ENCODE measurements at regions not wholly inside any gene's neighbourhood (a gene's known extent, or its start where the extent isn't known, plus 50 kb on each side); places are given as distances from the start of the nearest gene placed in this dataset.

- Histone ChIP-seq H3K4me3 (replicated peaks in 1 of 3; ENCODE audit: insufficient read depth in 1 of 3, low read depth in 1 of 3, low read length in 3 of 3) (no peak overlapping the region), H3K36me3 (ENCODE audit: control insufficient read depth in 2 of 2, extremely low read depth in 1 of 2, insufficient read depth in 2 of 2, low read length in 2 of 2) (no peaks in the 10 kb centered on the region), H3K4me2 (ENCODE audit: insufficient read depth, low read length) (no peak overlapping the region), H3K9ac (replicated peaks; ENCODE audit: extremely low read depth, insufficient read depth, low read length) (no peak overlapping the region), H3K27me3 (ENCODE audit: control insufficient read depth in 2 of 2, insufficient read depth in 2 of 2, low read length in 2 of 2) (no peaks in the 10 kb centered on the region), H3K79me2 (ENCODE audit: control insufficient read depth, insufficient read depth, low read length) (no peaks in the 10 kb centered on the region), H3K9me1 (replicated peaks; ENCODE audit: control insufficient read depth, extremely low read depth, insufficient read depth, low read length) (no peaks in the 10 kb centered on the region), H4K20me1 (replicated peaks; ENCODE audit: control insufficient read depth, extremely low read depth, insufficient read depth, low read length) (no peaks in the 10 kb centered on the region), H3K9me3 (replicated peaks; ENCODE audit: control insufficient read depth, insufficient read depth, low read length) (peaks cover 9% of the 10 kb centered on the region), H2AFZ (ENCODE audit: low read depth, low read length) (no peak overlapping the region), H3K4me1 (ENCODE audit: control insufficient read depth, extremely low read depth, insufficient read depth, low read length) (no peaks in the 10 kb centered on the region), H3K27ac (ENCODE audit: insufficient read depth, low read depth, low read length) (no peak overlapping the region)
- dilution Hi-C loops (cut with MboI; ENCODE audit: extremely low pct_ligation_motif_present, low sequenced_read_pairs) = no loop called here
- no TSS peak for BruUV-seq (replicated peaks)
- POLR2A ChIA-PET = no interaction called here
- DNase-seq (ENCODE audit: low read depth, low spot score) (no peak), FAIRE-seq (no peak)
- intact Hi-C loops (cut with micrococcal nuclease) = no loop called here
- CTCF ChIA-PET = no interaction called here
- TF ChIP-seq EZH2 (IDR thresholded peaks at IDR 0.05; ENCODE audit: borderline replicate concordance, low read depth, low read length, severe bottlenecking) (no peak), FOS (IDR thresholded peaks at IDR 0.05; ENCODE audit: borderline replicate concordance, insufficient read depth, low read length) (no peak), MAX (IDR thresholded peaks at IDR 0.05; ENCODE audit: insufficient read depth, insufficient read length) (no peak), POLR2AphosphoS5 (IDR thresholded peaks at IDR 0.05; ENCODE audit: insufficient read depth, low read depth, low read length) (no peak), POLR2A (IDR thresholded peaks at IDR 0.05; ENCODE audit: low read depth, low read length) (no peak), CTCF (IDR thresholded peaks at IDR 0.05; ENCODE audit: extremely low read depth in 1 of 2, insufficient read depth in 1 of 2, low read depth in 1 of 2, low read length in 2 of 2) (no peak), JUN (IDR thresholded peaks at IDR 0.05; ENCODE audit: borderline replicate concordance, insufficient read depth, insufficient read length, low read depth) (no peak), MYC (IDR thresholded peaks at IDR 0.05; ENCODE audit: low read depth, low read length) (no peak), GATA2 (IDR thresholded peaks at IDR 0.05; ENCODE audit: insufficient read depth, insufficient read length, low read depth, low read length) (no peak)
Observed at GRCh38 chr15:25619761-25620160, 180.9 kb upstream of the UBE3A start.
